Fibroblast of pulmonary artery (primary cell): ENCODE measurements at regions not wholly inside any gene's neighbourhood (a gene's known extent, or its start where the extent isn't known, plus 50 kb on each side); places are given as distances from the start of the nearest gene placed in this dataset.

Source experiments
- DNase-seq: peaks from one replicate; pipeline ENCODE4 v3.0.0-alpha.2; 2010; ENCODE audit warnings: low read depth
- H3K4me3 ChIP-seq: replicated peaks from 2 replicates; pipeline ENCODE4 v1.5.1; 2011; ENCODE audit warnings: low read depth, mild to moderate bottlenecking, control low read depth, low read length, moderate library complexity
- TF ChIP-seq, protein P1 (sequence below): IDR thresholded peaks from 2 replicates; pipeline ENCODE4 v1.5.1; 2011; ENCODE audit warnings: mild to moderate bottlenecking, control low read depth, low read length, inconsistent platforms; ENCODE audit errors: missing control alignments

DNA sequence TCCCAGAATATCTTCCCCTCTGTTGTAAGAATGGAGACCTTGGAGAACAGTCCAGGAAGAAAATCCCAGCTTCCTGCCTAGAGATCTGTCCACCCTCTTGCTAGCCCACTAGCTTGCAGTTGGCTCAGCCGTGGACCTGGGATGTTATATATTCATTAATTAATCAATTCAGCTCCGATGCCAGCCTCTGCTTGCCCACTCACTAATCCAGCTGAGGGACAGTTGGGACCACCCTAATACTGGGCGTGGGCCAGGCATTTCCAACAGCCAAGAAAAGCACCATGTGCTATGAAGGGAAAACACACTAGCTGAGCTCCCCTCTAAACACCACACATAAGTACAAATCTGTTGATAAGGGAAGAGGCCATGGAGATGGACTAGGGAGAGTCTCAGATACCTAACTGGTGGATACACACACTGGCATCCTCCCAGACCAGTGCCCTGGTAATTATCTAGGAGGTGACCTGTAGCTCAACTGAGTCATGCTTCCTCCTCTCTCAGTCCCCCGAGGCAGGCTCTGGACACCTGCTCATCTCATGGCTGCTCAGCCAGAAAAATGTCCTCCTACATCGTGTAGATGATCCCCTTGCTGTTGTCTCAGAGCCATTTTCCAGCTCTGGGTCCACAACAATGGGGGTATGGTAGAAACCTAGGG lies 78.9 kb downstream of the ANKRD60 start:
- no peak for DNase-seq
- TF ChIP-seq, protein P1, sequence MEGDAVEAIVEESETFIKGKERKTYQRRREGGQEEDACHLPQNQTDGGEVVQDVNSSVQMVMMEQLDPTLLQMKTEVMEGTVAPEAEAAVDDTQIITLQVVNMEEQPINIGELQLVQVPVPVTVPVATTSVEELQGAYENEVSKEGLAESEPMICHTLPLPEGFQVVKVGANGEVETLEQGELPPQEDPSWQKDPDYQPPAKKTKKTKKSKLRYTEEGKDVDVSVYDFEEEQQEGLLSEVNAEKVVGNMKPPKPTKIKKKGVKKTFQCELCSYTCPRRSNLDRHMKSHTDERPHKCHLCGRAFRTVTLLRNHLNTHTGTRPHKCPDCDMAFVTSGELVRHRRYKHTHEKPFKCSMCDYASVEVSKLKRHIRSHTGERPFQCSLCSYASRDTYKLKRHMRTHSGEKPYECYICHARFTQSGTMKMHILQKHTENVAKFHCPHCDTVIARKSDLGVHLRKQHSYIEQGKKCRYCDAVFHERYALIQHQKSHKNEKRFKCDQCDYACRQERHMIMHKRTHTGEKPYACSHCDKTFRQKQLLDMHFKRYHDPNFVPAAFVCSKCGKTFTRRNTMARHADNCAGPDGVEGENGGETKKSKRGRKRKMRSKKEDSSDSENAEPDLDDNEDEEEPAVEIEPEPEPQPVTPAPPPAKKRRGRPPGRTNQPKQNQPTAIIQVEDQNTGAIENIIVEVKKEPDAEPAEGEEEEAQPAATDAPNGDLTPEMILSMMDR: no peak

GRCh38 chr20:58148891-58149290 lies 79.6 kb downstream of the ANKRD60 start:
- TF ChIP-seq, protein P1: no peak
- H3K4me3 ChIP-seq: no peak overlapping the region
- no peak for DNase-seq

More for the DNA sequence above, 78.9 kb downstream of the ANKRD60 start:
- no peak overlapping the region for H3K4me3 ChIP-seq

DNA sequence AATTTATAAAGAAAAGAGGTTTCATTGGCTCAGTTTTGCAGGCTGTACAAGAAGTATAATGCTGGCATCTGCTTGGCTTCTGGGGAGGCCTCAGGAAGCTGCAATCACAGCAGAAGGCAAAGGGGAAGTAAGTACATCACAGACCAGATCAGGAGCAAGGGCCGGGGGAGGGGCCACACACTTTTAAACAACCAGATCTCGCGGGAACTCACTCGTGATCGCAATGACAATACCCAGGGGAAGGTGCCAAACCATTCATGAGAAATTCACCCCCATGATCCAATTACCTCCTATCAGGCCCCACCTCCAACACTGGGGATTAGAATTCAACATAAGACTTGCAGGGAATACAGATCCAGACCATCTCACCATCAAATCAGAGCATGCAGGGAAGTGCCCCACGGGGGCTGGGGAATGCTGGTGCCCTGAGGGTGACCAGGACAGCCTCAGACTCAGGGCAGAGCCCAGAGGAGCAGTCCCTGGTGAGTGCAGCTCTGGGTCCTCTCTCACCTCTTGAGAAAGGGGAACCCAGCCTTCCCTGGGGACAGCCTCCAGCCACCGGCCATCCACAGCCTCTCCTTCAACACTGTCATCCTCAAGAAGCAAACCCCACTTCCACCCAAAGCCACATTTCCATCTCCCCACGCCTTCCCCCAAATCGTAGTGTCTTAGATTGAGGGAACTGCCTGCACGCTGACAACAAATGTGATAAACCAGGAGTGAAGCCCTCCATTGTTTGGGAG lies 80.7 kb downstream of the ANKRD60 start:
- DNase-seq: no peak
- H3K4me3 ChIP-seq: no peak overlapping the region
- TF ChIP-seq, protein P1: no peak

DNA sequence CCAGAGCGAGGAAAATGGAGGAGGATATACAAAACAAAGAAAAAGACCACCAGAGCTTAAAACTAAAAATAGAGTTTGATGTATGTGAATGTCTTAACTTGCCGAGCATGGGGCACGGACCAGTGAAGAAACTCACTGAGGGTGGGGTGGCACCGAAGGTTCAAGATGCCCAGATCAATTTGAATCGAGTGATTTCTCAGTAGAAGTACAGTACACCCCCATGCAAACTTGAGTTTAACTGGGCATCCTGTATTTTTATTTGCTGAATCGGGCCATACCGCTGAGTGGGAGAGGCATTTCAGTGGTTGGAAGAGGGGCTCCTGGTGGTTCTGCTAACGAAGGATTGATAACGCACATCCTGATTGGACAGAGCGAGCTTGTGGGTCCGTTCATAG lies 81.7 kb downstream of the ANKRD60 start:
- DNase-seq: no peak
- H3K4me3 ChIP-seq: no peak overlapping the region
- TF ChIP-seq, protein P1: no peak

DNA sequence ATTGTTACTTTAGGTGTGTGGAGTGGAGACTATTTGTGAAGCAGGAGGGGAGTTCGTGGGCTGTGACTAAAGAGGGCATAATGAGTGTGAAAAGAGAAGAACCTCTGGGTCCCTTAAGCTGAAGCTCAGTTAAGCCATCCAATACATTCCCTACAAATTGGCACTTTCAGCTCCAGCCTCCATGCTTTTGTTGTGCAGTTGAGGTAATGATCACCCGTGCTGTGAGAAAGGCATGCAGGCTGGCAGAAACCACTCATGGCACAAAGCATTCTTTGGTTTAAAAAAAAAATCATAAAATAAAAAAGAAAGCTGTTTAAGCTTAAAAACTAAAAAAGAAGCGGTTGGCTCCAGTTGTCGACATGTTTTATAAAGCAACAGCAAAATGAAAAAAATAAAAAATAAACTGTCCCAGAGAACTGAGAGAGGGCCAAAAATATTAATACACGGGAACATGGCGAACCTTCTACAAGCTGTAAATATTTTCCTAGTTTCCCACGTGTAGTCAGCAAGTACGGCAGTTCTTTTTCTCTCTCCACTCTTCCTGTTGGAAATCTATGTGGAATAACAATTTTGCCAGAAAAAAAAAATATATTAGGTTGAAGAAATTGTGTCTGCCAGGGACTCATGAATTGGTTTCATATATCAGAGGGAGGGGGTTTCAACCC lies 82.2 kb downstream of the ANKRD60 start:
- DNase-seq: no peak
- H3K4me3 ChIP-seq: no peak overlapping the region
- TF ChIP-seq, protein P1: no peak

- TF ChIP-seq, protein P1: no peak
- DNase-seq: no peak
- no peak overlapping the region for H3K4me3 ChIP-seq
Observed at GRCh38 chr20:58145506-58146080, 82.9 kb downstream of the ANKRD60 start.
